ENCODE measurements at regions not wholly inside any gene's neighbourhood (a gene's known extent, or its start where the extent isn't known, plus 50 kb on each side); places are given as distances from the start of the nearest gene placed in this dataset.

DNA sequence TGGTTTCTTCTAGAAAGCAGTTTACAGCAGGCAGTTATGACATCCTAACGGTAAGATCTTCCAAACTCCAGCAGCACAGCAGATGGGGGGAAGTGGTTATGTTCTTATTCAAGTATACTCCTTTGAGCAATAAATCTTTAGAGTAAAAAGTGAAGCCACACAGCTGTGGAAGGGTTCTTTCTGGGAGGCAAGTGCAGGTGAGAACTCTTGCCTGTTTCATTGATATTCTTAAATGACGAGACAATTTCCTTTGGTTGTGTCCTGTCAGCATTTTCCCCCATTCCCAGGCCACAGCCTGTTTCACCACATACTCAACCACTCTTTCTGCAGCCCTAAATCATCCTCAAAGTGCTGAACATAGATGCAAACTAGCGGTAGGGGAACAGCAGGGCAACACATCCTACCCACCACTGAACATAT, 207.3 kb upstream of the MTNR1B start:
- TF ChIP-seq, protein P1, sequence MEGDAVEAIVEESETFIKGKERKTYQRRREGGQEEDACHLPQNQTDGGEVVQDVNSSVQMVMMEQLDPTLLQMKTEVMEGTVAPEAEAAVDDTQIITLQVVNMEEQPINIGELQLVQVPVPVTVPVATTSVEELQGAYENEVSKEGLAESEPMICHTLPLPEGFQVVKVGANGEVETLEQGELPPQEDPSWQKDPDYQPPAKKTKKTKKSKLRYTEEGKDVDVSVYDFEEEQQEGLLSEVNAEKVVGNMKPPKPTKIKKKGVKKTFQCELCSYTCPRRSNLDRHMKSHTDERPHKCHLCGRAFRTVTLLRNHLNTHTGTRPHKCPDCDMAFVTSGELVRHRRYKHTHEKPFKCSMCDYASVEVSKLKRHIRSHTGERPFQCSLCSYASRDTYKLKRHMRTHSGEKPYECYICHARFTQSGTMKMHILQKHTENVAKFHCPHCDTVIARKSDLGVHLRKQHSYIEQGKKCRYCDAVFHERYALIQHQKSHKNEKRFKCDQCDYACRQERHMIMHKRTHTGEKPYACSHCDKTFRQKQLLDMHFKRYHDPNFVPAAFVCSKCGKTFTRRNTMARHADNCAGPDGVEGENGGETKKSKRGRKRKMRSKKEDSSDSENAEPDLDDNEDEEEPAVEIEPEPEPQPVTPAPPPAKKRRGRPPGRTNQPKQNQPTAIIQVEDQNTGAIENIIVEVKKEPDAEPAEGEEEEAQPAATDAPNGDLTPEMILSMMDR (IDR thresholded peaks at IDR 0.05) = no peak
- TF ChIP-seq POLR2A (IDR thresholded peaks at IDR 0.05) = no peak

Measured in body of pancreas (tissue), 4 donors.